GM18507 (cell line): ENCODE measurements at regions not wholly inside any gene's neighbourhood (a gene's known extent, or its start where the extent isn't known, plus 50 kb on each side); places are given as distances from the start of the nearest gene placed in this dataset.

Source experiments
- DNase-seq: peaks from one replicate; pipeline ENCODE4 v3.0.0; 2011; ENCODE audit warnings: low read depth; ENCODE audit not compliant: insufficient read length; ENCODE audit errors: extremely low spot score
- FAIRE-seq: peaks from 2 replicates; lab custom pipeline; 2011; peaks lifted over from hg19 to GRCh38; lab: Jason Lieb, UNC

- no peak for DNase-seq
- no peak for FAIRE-seq
These were observed 257.9 kb downstream of the KLF12 start for GRCh38 chr13:73876323-73876722.

GRCh38 chr13:73873940-73874830, 260.0 kb downstream of the KLF12 start:
- FAIRE-seq: peak; percentile 33

GRCh38 chr13:73872397-73872796, 261.8 kb downstream of the KLF12 start:
- no peak for DNase-seq
- FAIRE-seq: no peak

More at GRCh38 chr13:73873940-73874830, 260.0 kb downstream of the KLF12 start:
- DNase-seq: no peak

GRCh38 chr13:73870970-73871935, 263.0 kb downstream of the KLF12 start:
- no peak for FAIRE-seq
- no peak for DNase-seq

- no peak for DNase-seq
- no peak for FAIRE-seq
These were observed 264.0 kb downstream of the KLF12 start for GRCh38 chr13:73870036-73870741.

- FAIRE-seq: no peak
These were observed 269.2 kb downstream of the KLF12 start for GRCh38 chr13:73865027-73865426.

GRCh38 chr13:73861136-73861535, 273.1 kb downstream of the KLF12 start:
- no peak for DNase-seq
- no peak for FAIRE-seq

More at GRCh38 chr13:73865027-73865426, 269.2 kb downstream of the KLF12 start:
- no peak for DNase-seq

GRCh38 chr13:73860501-73860900, 273.7 kb downstream of the KLF12 start:
- no peak for FAIRE-seq

GRCh38 chr13:73859841-73860240, 274.4 kb downstream of the KLF12 start:
- FAIRE-seq: no peak

More at GRCh38 chr13:73860501-73860900, 273.7 kb downstream of the KLF12 start:
- no peak for DNase-seq

GRCh38 chr13:73857106-73857505, 277.1 kb downstream of the KLF12 start:
- no peak for FAIRE-seq

More at GRCh38 chr13:73859841-73860240, 274.4 kb downstream of the KLF12 start:
- no peak for DNase-seq

GRCh38 chr13:73851104-73851503, 283.1 kb downstream of the KLF12 start:
- FAIRE-seq: no peak
- DNase-seq: no peak

More at GRCh38 chr13:73857106-73857505, 277.1 kb downstream of the KLF12 start:
- DNase-seq: no peak

GRCh38 chr13:73850104-73850873, 283.9 kb downstream of the KLF12 start:
- no peak for DNase-seq
- no peak for FAIRE-seq

GRCh38 chr13:73849292-73849691, 284.9 kb downstream of the KLF12 start:
- no peak for DNase-seq
- FAIRE-seq: peak; percentile 48

GRCh38 chr13:73844986-73845385, 289.2 kb downstream of the KLF12 start:
- no peak for FAIRE-seq
- DNase-seq: no peak

GRCh38 chr13:73842626-73843025, 291.6 kb downstream of the KLF12 start:
- FAIRE-seq: no peak
- no peak for DNase-seq

GRCh38 chr13:73842184-73842583, 292.0 kb downstream of the KLF12 start:
- FAIRE-seq: no peak
- DNase-seq: no peak

GRCh38 chr13:73837147-73837546, 297.1 kb downstream of the KLF12 start:
- DNase-seq (no peak), FAIRE-seq (no peak)

GRCh38 chr13:73835138-73835721, 299.0 kb downstream of the KLF12 start:
- DNase-seq (peak; percentile 18), FAIRE-seq (peak; percentile 87)
